GM23338 (cell line): ENCODE measurements at regions not wholly inside any gene's neighbourhood (a gene's known extent, or its start where the extent isn't known, plus 50 kb on each side); places are given as distances from the start of the nearest gene placed in this dataset.

Source experiments
- ATAC-seq: fragments of 200-7000 bp; cut with Tn5 transposase; 3 replicates; pipeline ENCODE4 v1.9.1; 2020
- DNase-seq: peaks from one replicate; pipeline ENCODE4 v3.0.0-alpha.2; 2015; ENCODE audit warnings: low spot score
- H2AFZ ChIP-seq: fragments of 200-600 bp; sonication (generic); 2 replicates; pipeline ENCODE4 v1.8.0; 2016; ENCODE audit warnings: antibody characterized with exemption, mild to moderate bottlenecking, moderate library complexity
- H3F3A ChIP-seq: fragments of 200-600 bp; sonication (generic); replicated peaks from 2 replicates; pipeline ENCODE4 v1.8.0; 2017; ENCODE audit warnings: antibody characterized with exemption, mixed run types, low read depth
- H3K27ac ChIP-seq: fragments of 200-600 bp; sonication (generic); 2 replicates; pipeline ENCODE4 v1.6.1; 2016; ENCODE audit warnings: low read depth
- H3K27me3 ChIP-seq: fragments of 200-600 bp; sonication (generic); 2 replicates; pipeline ENCODE4 v1.8.0; 2016; ENCODE audit warnings: mild to moderate bottlenecking, mixed run types, moderate library complexity; ENCODE audit not compliant: insufficient read depth
- H3K36me3 ChIP-seq: fragments of 200-600 bp; sonication (generic); 2 replicates; pipeline ENCODE4 v1.8.0; 2016; ENCODE audit warnings: mild to moderate bottlenecking; ENCODE audit not compliant: insufficient read depth
- H3K4me1 ChIP-seq: fragments of 200-600 bp; sonication (generic); 2 replicates; pipeline ENCODE4 v1.8.0; 2016; ENCODE audit warnings: mild to moderate bottlenecking, moderate library complexity; ENCODE audit not compliant: insufficient read depth
- H3K4me2 ChIP-seq: fragments of 200-600 bp; sonication (generic); 2 replicates; pipeline ENCODE4 v1.7.1; 2017; ENCODE audit warnings: mixed run types
- H3K4me3 ChIP-seq: fragments of 200-600 bp; sonication (generic); 2 replicates; pipeline ENCODE4 v1.6.1; 2016; ENCODE audit warnings: mixed run types
- H3K79me2 ChIP-seq: fragments of 200-600 bp; sonication (generic); replicated peaks from 2 replicates; pipeline ENCODE4 v1.8.0; 2017; ENCODE audit warnings: mild to moderate bottlenecking; ENCODE audit not compliant: insufficient read depth
- H3K9me2 ChIP-seq: fragments of 200-600 bp; sonication (generic); 2 replicates; pipeline ENCODE4 v1.8.0; 2017; ENCODE audit not compliant: insufficient read depth
- H4K20me1 ChIP-seq: fragments of 200-600 bp; sonication (generic); replicated peaks from 2 replicates; pipeline ENCODE4 v1.8.0; 2017; ENCODE audit warnings: mild to moderate bottlenecking; ENCODE audit not compliant: insufficient read depth
- H3K27ac Mint-ChIP-seq: 2 replicates; pipeline ENCODE4 v1.8.0; 2020; ENCODE audit warnings: inconsistent platforms, mild to moderate bottlenecking, moderate library complexity, mixed read lengths
- H3K27me3 Mint-ChIP-seq: 3 replicates; pipeline ENCODE4 v1.8.0; 2022; ENCODE audit warnings: low read depth, mild to moderate bottlenecking, moderate library complexity, mixed read lengths, inconsistent platforms; ENCODE audit not compliant: insufficient read depth, poor library complexity
- H3K36me3 Mint-ChIP-seq: 3 replicates; pipeline ENCODE4 v1.8.0; 2021; ENCODE audit warnings: low read depth, mild to moderate bottlenecking, inconsistent platforms, moderate library complexity, mixed read lengths
- H3K4me1 Mint-ChIP-seq: 3 replicates; pipeline ENCODE4 v1.8.0; 2020; ENCODE audit warnings: mild to moderate bottlenecking, inconsistent platforms, mixed read lengths
- H3K4me3 Mint-ChIP-seq: 3 replicates; pipeline ENCODE4 v1.8.0; 2021; ENCODE audit warnings: moderate library complexity, mild to moderate bottlenecking, inconsistent platforms, mixed read lengths
- H3K9me3 Mint-ChIP-seq: 3 replicates; pipeline ENCODE4 v1.8.0; 2020; ENCODE audit warnings: moderate library complexity, mild to moderate bottlenecking, inconsistent platforms, mixed read lengths
- CREB1 ChIP-seq: fragments of 250-450 bp; sonication (Bioruptor Pico); IDR thresholded peaks from 2 replicates; pipeline ENCODE4 v1.5.0; 2020; ENCODE audit warnings: low read depth, mild to moderate bottlenecking, moderate library complexity
- CTCF ChIP-seq, 2 experiments: fragments of 200-600 bp in 1 of 2; sonication (generic) in 1 of 2; conservative IDR thresholded peaks; 2 replicates each; pipeline versions ENCODE4 v1.5.1 to v1.6.1; 2016 to 2017; ENCODE audit warnings: antibody characterized with exemption in 2 of 2, low read depth in 2 of 2, mild to moderate bottlenecking in 2 of 2, moderate library complexity in 1 of 2
- EZH2 ChIP-seq: fragments of 200-600 bp; sonication (generic); IDR thresholded peaks from one replicate; pipeline ENCODE4 v1.8.0; 2017; ENCODE audit warnings: antibody characterized with exemption, mild to moderate bottlenecking, low read depth; ENCODE audit not compliant: unreplicated experiment
- EZH2phosphoT487 ChIP-seq: fragments of 200-600 bp; sonication (generic); IDR thresholded peaks from one replicate; pipeline ENCODE4 v1.8.1; 2018; ENCODE audit warnings: antibody characterized with exemption; ENCODE audit not compliant: unreplicated experiment
- JUNB ChIP-seq: IDR thresholded peaks from one replicate; pipeline ENCODE4 v1.6.1; 2016; ENCODE audit warnings: antibody characterized with exemption; ENCODE audit not compliant: unreplicated experiment
- POLR2AphosphoS5 ChIP-seq: IDR thresholded peaks from 2 replicates; pipeline ENCODE4 v1.6.1; 2016; ENCODE audit warnings: antibody characterized with exemption, low read depth
- REST ChIP-seq: IDR thresholded peaks from one replicate; pipeline ENCODE4 v1.6.1; 2018; ENCODE audit warnings: antibody characterized with exemption; ENCODE audit not compliant: unreplicated experiment
- STAT1 ChIP-seq: IDR thresholded peaks from one replicate; pipeline ENCODE4 v1.6.1; 2016; ENCODE audit warnings: antibody characterized with exemption; ENCODE audit not compliant: unreplicated experiment
- ZNF114 ChIP-seq: fragments of 250-450 bp; sonication (Bioruptor Pico); IDR thresholded peaks from 2 replicates; pipeline ENCODE4 v1.5.0; 2020; ENCODE audit warnings: mild to moderate bottlenecking, moderate library complexity
- ZNF462 ChIP-seq: fragments of 250-450 bp; sonication (Bioruptor Pico); IDR thresholded peaks from 2 replicates; pipeline ENCODE4 v1.5.0; 2020; ENCODE audit warnings: mild to moderate bottlenecking, moderate library complexity

- TF ChIP-seq REST (no peak), CTCF (conservative IDR thresholded peaks at IDR 0.05; ENCODE audit: low read depth in 2 of 2) (no peak)
These were observed 594.4 kb upstream of the VSTM2A start (continued) for GRCh38 chr7:53947732-53948131.

GRCh38 chr7:53965716-53966115 lies 576.5 kb upstream of the VSTM2A start:
- no peak overlapping the region for H3K27ac ChIP-seq
- H3K9me2 ChIP-seq = no peaks in the 10 kb centered on the region
- Mint-ChIP-seq H3K9me3 (peaks cover 2% of the 10 kb centered on the region; the same call in 2 of the 3 replicates), H3K36me3 (no peaks in the 10 kb centered on the region), H3K27ac (no peak overlapping the region), H3K4me3 (no peak overlapping the region), H3K4me1 (no peaks in the 10 kb centered on the region), H3K27me3 (no peaks in the 10 kb centered on the region)
- H3K4me1 ChIP-seq = no peaks in the 10 kb centered on the region
- DNase-seq = no peak
- H3K4me3 ChIP-seq = no peak overlapping the region
- ATAC-seq = no peak
- H3K27me3 ChIP-seq = no peaks in the 10 kb centered on the region
- H3K79me2 ChIP-seq = no peaks in the 10 kb centered on the region
- H3K4me2 ChIP-seq = no peak overlapping the region
- H2AFZ ChIP-seq = peak overlapping the region; percentile 35; the same call in 1 of the 2 replicates
- H3F3A ChIP-seq = no peaks in the 10 kb centered on the region
- no peaks in the 10 kb centered on the region for H3K36me3 ChIP-seq
- H4K20me1 ChIP-seq = no peaks in the 10 kb centered on the region
- TF ChIP-seq EZH2 (no peak), ZNF462 (CRISPR knock-in tag) (no peak), STAT1 (no peak), REST (no peak), ZNF114 (CRISPR knock-in tag) (no peak), POLR2AphosphoS5 (no peak), EZH2phosphoT487 (no peak), CREB1 (no peak), JUNB (no peak)
